ENCODE measurements at regions not wholly inside any gene's neighbourhood (a gene's known extent, or its start where the extent isn't known, plus 50 kb on each side); places are given as distances from the start of the nearest gene placed in this dataset.

GRCh38 chr9:84442712-84443111, 102.2 kb upstream of the SLC28A3 start:
- TF ChIP-seq CTCF (IDR thresholded peaks at IDR 0.05) = no peak
- no peak for TF ChIP-seq EP300 (IDR thresholded peaks at IDR 0.05)
